ENCODE measurements at regions not wholly inside any gene's neighbourhood (a gene's known extent, or its start where the extent isn't known, plus 50 kb on each side); places are given as distances from the start of the nearest gene placed in this dataset.

- DNase-seq (ENCODE audit: low read depth, low spot score): no peak
- H3K4me3 ChIP-seq (ENCODE audit: low read depth, low read length): no peak overlapping the region
- TF ChIP-seq CTCF (IDR thresholded peaks at IDR 0.05; ENCODE audit: insufficient read depth, low read length, missing control alignments): no peak
- ChIA-PET POLR2A (no interaction called here), CTCF (no interaction called here)
These were observed 553.9 kb downstream of the LMO7 start for GRCh38 chr13:76189882-76190519.

- POLR2A ChIA-PET: no interaction called here
- no peak overlapping the region for H3K4me3 ChIP-seq (ENCODE audit: low read depth, low read length)
- TF ChIP-seq CTCF (IDR thresholded peaks at IDR 0.05; ENCODE audit: insufficient read depth, low read length, missing control alignments): no peak
- CTCF ChIA-PET: no interaction called here
- no peak for DNase-seq (ENCODE audit: low read depth, low spot score)
These were observed 540.0 kb downstream of the LMO7 start for GRCh38 chr13:76175961-76176725.

GRCh38 chr13:76168661-76169060 is 532.5 kb downstream of the LMO7 start:
- CTCF ChIA-PET: no interaction called here
- POLR2A ChIA-PET: no interaction called here
- no peak overlapping the region for H3K4me3 ChIP-seq (ENCODE audit: low read depth, low read length)
- no peak for DNase-seq (ENCODE audit: low read depth, low spot score)
- no peak for TF ChIP-seq CTCF (IDR thresholded peaks at IDR 0.05; ENCODE audit: insufficient read depth, low read length, missing control alignments)

- no peak for DNase-seq (ENCODE audit: low read depth, low spot score)
- CTCF ChIA-PET: interaction anchor here (1.0 kb wide), 1 partner anchor 288 kb away, joined by 4 read pairs; no protein-coding TSS in a partner anchor
- POLR2A ChIA-PET: no interaction called here
- H3K4me3 ChIP-seq (ENCODE audit: low read depth, low read length): no peak overlapping the region
- no peak for TF ChIP-seq CTCF (IDR thresholded peaks at IDR 0.05; ENCODE audit: insufficient read depth, low read length, missing control alignments)
These were observed 528.2 kb downstream of the LMO7 start for GRCh38 chr13:76164290-76164689.

- H3K4me3 ChIP-seq (ENCODE audit: low read depth, low read length): no peak overlapping the region
- ChIA-PET CTCF (interaction anchor here (1.0 kb wide), 1 partner anchor 287 kb away, joined by 4 read pairs; no protein-coding TSS in a partner anchor), POLR2A (no interaction called here)
- no peak for TF ChIP-seq CTCF (IDR thresholded peaks at IDR 0.05; ENCODE audit: insufficient read depth, low read length, missing control alignments)
- no peak for DNase-seq (ENCODE audit: low read depth, low spot score)
These were observed 527.6 kb downstream of the LMO7 start for GRCh38 chr13:76163761-76164160.

Data from AG04449 (cell line).